Skin of body (tissue), 1 donor: ENCODE measurements at regions not wholly inside any gene's neighbourhood (a gene's known extent, or its start where the extent isn't known, plus 50 kb on each side); places are given as distances from the start of the nearest gene placed in this dataset.
"Not testable (repeated sequence)": the region's sequence is repeated elsewhere in the genome, so short reads cannot be mapped to it uniquely, and the experiment has no call there.

Experiments used
- DNase-seq: peaks from one replicate; lab custom pipeline; 2025; lab: John Stamatoyannopoulos, UW

DNA sequence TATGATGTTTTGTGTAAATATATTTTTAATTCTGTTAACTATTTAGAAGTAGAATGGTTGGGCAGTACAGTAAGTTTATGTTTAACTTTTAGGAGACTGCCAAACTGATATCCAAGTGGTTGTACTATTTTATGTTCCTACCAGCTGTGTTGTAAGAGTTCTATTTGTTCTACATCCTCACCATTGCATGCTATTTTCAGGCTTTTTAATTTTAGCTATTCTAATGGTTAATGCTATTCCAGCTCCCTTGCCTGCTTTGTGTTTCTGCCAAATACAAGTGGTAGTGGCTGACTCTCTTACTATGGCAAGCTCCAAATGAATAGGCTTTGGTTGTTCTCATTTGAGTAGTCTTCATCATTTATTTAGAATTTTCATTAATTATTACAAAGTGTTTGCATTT lies 476.4 kb downstream of the KIF4B start:
- no peak for DNase-seq

DNA sequence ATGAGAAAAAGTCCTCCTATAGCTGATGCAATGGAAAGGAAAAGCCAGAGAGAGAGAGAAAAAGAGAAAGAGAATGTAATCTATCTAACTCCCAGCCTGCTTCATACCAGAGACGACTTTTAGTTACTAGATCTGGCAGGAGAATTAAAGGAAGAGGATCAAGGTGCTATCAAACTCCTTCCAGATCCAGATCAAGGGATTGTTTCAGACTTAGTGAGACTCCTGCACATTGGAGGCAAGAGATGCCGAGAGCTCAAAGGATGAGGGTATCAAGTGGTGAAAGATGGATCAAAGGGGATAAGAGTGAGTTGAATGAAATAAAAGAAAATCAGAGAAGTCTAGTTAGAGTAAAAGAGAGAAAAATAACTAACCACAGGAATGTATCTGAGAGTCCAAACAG lies 478.6 kb downstream of the KIF4B start:
- no peak for DNase-seq

DNA sequence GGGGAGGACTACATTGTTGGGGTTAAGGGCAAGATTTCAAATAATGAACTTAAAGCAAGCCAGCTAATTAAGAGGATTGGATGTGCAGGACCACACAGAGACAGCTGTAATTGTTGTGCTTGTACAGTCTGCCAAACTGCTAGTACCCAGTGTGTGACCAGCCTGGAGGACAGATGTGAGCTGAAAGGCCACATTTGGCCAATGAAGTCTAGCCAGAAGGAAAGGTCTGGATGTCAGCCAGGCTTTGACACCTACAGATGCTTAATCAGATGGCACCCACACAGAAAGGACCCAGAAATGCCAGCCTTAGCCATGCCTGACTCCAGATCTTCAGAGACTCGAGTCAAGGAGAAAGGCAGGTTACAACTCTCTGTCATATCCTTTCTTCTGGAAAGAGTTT lies 491.1 kb downstream of the KIF4B start:
- DNase-seq: no peak

DNA sequence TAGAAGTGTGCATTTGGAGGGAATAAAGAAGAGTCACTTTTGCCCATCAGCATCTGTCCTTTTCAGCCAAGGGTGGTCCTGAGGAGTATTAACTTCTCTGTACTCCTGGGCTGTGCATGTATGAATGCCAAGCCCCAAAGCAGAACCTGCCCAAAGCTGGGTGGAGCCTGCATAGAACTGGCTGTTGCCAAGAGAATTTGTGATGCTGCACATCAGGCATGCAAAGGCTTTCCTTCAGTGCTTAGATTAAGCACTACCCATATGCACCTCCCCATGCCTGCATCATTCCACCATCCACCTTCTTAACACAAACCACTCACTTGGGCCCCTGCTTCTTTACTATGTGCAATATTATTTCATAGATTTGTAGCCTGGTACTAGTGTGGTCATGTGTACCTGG lies 493.8 kb downstream of the KIF4B start:
- no peak for DNase-seq

DNA sequence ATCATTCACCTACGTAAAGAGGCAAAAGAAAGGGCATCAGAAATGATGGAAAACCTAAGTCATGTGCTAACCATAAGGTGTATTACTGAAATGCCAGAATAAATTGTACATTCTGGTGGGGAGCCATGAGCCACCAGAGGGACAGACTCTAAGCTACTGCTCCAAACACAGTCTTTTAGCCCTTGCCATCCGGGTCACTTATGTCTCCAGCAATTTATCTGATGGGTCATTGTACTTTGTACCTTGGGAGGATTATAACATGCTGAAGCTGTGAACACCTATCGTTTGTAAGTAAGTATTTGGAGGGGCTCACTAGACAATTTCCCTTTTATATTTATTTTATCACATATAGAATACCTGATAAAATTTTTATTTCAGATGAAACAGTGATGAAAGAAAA lies 495.1 kb downstream of the KIF4B start:
- no peak for DNase-seq

DNA sequence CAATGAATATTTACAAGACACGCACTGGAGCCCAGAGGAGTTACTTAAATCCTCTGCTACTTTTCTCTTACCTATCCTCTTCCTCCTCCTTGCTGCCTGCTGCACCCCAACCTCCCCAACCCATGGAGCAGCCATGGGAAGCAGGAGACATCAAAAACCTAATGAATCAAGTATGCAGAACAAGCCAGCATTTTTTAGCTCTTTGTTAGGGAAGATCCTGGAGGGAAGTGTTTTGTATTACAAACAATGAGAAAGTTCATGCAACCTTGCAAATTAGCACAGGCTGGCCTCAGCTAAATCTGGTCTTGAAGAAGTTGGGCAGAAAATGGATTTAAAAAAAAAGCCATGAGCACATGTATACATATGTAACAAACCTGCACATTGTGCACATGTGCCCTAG lies 498.8 kb downstream of the KIF4B start:
- no peak for DNase-seq

DNA sequence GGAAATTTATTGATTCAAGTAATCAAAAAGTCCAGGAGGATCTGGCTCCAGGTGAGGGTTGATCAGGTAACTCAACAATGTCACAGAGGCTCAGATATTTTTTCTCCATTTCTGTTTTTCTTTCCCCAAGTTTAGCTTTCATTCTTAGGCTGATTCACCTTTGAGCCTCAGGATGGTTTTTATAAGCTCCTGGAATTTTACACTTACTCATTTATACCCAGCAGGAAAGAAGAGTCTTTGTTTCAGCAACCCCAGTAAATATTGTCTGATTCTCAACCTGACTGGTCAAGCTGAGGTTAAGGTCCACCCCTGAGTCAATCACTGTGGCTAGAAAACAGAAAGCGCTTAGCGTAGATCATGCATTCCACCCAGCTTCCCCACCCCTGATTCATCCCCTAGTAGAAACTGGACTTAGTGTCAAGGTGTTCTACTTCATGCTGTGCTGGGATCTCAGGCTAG lies 500.6 kb downstream of the KIF4B start:
- DNase-seq: no peak

DNA sequence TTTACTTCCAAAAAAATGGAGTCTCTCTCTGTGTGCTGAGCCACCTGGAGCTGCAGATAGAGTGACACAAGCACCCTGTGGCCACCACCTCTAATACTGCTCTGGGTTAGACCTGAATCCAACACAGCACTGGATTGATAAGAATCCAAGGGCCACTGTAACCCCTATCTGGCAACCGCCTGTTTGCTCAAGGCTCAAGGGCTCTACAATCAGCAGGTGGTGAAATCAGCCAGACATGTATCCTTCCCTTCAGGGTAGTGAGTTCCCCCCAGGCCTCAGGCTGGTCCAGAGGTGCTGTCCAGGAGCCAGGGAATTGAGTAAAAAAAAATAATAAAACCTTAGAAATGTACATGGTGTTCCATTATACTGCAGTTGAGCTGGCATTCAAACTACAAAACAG lies 509.0 kb downstream of the KIF4B start:
- DNase-seq: no peak

DNA sequence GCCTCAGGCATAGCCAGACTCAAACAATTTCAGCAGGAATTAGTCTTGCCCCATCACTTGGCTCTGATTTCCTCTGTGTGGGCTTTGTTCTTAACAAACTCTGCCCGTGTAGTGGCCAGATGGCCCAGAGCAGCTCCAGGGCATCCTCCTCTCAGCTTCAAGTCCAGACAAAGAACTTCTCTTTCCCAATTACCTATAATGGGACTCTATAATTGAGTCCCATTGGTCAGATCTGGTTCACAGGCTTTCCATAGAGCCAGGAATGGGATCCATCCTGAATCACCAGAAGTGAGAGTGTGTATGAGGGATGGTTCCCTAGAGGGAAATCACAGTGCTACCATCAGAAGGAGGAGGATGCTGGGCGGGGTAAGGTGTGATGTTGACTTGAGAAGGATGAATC lies 515.8 kb downstream of the KIF4B start:
- no peak for DNase-seq

DNA sequence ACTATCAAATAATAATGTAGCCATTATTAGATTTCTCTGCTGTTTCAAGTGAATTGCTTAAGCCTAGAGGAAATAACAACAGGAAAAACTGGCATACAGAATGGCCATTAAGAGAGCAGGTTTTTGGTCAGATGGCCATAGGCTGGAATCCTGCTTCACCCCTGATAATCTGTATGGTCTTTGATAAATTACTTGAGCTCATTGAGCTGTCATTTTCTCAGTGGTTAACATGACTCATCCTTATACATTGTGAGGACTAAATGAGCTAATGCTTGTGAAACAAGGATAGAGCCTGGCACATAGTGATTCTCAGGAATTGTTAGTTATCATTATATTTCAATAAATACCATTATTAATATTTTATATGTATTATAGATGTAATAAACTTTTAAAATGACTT lies 516.5 kb downstream of the KIF4B start:
- no peak for DNase-seq

DNA sequence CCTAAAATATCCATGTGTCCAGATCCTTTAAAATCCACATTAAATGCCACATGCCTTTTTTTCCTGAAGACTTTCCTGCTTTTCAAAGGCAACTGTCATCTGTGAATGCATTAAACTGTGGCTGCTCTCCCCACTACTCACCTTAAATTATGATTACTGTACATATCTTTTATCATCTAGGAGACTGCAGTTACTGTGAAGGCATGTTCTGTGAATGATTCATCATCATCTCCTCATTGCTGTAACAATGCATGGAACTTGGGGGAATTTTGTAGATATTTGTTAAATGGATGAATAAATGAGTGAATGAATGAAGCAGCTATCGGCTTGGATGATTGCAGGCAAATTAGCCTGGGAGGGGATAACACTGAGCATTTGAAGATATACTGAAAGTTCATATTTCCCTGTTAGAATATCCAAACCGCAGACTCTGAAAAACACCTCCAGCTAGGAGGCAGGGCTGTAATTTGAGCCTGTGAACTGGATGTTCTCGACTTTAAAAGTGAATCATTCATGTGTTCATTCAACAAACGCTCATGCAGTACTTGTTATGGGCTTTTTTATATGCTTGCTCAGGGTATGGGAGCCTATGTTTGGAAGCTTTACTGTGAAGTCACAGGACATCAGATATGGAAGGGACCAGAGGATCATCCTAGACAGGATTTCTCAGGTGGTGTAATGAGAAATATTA lies 519.2 kb downstream of the KIF4B start:
- DNase-seq: no peak

DNA sequence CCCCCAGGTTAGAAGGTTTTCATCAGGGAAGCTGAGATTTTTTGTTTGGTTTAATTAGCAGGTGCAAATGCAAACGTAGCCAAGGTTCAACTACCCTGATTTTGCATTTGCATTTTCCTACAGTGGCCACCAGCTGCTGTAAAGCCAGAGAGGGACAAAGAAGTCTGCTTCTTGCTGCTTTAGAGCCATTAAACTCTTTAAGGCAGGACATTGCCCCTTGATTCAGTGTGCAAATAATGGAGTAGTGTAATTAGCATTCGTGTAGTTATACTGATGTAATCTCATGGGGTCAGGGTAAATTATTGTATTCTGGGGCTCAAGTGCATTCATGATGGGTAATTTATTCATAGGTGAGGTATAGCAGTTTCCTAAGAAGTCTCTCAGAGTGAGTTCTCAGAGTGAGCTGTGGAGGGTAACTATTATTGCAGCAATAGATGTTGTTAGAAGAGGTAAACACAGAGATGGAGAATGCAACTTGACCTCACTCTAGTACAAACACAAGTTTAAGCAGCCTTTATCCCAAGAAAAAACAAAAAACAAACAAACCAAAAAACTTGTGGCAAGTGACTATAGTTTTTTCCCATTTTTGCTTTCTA lies 526.5 kb downstream of the KIF4B start:
- no peak for DNase-seq

DNA sequence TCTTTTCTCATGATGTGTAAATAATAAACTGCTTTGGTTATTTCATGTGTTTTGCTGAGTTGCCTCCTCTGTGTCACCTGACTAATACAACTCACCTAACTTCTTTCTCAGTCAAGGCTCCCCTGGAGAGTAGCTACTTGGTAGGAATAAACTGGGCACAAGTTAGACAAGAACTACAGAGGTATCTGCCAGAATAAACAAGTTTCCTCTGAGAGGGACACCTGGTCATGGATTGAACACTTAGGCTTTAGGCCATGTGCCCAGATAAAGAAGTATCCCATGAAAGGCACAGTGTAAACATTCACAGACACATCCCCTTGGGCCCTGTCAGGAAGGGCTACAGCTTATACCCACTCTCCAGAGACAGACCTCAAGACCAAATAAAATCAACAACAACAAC lies 532.5 kb downstream of the KIF4B start:
- no peak for DNase-seq

DNA sequence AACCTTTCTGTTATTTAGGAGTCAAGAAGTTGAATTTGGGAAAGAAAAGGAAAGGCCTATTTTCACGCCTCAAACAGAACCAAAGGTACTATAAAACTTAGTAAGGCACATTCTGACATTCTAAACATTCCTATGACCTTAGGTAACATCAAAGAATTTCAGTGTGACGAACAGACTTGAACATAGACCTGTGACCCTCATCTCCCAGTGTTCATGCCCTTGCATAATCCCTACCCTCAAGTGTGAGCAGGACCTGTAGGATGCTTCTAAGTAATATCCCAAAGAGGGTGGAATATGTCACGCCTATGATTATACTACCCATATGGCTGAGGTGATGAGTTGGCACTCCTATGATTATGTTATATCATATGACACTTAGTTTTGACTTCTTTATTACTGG lies 540.9 kb downstream of the KIF4B start:
- no peak for DNase-seq

DNA sequence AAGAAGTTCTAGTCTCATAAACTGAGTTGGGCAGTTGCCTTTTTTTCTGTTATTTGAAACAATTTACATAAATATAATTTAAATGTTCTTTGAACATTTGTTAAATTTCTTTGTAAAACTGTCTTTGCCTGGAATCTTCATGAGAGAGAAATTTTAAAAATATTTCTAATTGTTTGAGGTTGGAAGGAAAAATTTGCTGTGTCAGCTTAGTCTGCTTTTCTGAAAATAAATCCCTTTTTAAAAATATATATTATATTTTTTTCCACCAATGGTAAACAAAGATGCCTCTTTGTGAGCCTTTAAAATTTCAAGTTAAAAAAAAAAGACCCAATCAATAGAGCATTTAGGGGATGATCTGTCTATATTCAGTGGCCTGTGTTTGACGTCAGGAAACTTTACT lies 542.7 kb downstream of the KIF4B start:
- no peak for DNase-seq

DNA sequence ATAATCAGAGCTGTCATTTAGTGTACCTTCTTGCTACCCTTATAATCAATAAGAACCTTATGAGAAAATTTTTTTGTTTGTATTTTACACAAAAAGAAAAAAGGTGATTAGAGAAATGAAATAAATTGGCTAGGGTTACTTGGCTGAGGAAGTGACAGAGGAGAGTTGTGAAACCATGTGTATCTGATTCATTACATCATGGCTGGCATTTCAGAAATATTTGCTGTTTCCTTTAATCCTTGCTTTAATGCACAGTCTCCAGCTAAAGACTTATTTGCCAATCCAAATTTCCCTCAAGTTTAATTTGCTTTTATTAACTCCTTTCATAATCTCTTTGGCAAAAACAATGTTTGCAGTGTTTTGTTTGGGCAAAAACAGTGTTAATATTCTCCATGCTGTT lies 543.1 kb downstream of the KIF4B start:
- DNase-seq: no peak

DNA sequence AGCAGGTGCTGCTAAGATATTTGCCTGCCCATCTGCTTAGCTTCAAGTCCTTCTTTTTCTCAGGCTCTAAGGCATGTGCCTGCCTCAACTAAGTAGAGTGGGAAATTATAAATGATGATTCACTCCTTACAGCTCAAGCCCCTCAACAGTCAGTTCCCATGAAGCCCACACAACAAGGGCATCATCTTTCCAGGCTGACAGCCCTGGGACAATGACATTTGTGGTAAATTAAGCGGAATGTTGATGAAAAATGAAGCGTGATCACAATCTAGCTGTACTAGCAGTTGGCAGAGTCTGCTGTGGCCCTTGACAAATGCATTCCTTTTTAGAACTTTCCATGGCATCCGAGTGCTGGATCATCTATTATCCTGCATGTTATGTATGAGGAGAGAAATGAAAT lies 548.6 kb downstream of the KIF4B start:
- DNase-seq: no peak

DNA sequence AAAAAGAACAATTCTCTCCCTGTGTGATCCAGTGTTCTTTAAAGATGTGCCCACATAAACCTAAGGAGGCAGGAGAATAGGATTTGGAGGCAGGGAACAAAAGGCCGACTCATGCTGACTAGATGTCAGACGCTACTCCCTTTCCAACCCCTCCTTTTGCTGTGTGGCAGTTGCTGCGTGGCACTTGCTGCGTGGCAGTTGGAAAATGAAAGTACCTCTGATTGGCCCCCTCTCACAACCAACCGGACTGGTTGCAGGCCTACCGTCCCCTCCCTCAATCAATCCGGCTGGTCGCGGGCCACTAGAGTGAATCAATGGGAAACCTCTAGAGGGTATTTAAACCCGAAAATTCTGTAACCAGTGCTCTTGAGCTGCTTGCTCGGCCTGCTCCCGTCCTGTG lies 551.0 kb downstream of the KIF4B start:
- DNase-seq: no peak

DNA sequence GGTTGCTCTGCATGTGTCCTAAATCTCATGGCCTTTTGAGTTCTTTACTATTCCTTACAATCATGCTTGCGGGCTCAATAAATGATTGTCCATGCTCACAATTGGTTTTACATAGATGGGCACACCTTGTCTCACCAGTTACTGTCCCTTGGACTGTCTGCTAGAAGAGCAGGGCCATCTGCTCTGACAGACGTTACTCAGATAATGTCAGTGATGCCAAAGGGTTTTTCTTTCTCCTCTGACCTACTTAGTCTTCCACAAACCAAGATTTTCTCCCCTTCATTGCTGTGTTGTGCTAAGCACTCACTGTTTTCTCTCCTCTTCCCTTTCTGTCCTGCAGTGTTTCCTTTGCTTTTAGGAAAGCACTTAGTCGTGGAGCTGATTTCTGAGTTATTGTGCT lies 562.3 kb downstream of the KIF4B start:
- no peak for DNase-seq

DNA sequence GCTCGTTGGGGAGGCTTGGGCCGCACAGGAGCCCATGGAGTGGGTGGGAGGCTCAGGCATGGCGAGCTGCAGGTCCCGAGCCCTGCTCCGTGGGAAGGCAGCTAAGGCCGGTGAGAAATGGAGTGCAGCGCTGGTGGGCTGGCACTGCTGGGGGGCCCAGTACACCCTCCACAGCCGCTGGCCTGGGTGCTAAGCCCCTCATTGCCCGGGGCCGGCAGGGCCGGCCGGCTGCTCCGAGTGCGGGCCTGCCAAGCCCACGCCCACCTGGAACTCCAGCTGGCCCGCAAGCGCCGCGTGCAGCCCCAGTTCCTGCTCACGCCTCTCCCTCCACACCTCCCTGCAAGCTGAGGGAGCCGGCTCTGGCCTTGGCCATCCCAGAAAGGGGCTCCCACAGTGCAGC lies 573.3 kb downstream of the KIF4B start:
- DNase-seq: not testable (repeated sequence)

DNA sequence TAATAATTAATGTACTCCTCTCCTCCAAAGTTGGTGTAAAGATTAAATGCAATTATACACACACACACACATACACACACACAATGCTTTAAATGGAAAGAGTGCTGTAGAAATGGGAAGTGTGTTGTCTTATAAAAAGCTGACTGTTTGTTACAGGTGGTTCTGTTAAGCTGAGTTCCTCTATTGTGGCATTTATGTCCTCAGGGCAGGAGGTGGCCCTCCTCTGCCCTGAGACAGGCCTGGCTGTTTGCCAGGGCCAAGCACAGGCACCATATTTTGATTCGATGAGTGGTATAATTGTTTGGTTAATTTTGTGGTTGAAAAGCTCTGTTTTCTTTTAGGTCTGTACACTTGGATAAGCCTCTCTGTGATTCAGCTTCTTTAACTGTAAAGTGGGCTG lies 573.9 kb downstream of the KIF4B start:
- no peak for DNase-seq

DNA sequence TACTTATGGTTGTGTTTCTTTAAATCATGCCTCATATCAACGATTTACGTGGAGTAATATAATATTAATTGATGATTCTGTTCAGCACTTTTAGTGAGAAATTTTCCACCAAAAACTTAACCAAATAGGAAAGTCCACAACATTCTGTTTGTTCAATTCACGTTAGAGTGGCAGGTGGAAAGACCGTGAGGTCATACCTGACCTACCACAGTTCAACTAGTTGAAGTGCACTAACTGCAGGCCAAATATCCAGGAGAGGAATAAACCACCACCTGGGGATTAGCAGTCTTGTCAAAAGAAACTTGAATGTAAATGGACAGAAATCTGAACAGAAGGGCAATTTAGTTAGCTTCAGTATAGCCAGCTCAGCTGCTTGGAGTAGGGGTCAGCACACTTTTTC lies 577.7 kb downstream of the KIF4B start:
- no peak for DNase-seq

DNA sequence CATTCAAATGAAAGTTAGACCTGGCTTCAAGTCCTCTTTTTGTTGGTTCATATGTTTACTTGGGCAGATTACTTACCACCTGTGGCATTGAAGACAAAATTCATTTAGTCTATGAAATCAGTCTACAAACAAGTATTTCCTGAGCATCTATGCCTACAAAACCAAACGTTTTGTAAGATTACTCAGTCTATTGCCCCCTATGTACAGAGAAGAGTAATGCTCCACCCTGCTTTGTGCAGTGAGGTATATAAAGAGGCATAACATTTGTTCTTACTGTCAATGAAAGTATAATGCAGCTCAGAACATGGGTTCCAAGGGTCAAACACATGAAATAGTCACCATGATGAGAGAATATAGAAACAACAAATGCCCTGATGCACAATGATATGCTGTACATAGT lies 580.7 kb downstream of the KIF4B start:
- DNase-seq: no peak

DNA sequence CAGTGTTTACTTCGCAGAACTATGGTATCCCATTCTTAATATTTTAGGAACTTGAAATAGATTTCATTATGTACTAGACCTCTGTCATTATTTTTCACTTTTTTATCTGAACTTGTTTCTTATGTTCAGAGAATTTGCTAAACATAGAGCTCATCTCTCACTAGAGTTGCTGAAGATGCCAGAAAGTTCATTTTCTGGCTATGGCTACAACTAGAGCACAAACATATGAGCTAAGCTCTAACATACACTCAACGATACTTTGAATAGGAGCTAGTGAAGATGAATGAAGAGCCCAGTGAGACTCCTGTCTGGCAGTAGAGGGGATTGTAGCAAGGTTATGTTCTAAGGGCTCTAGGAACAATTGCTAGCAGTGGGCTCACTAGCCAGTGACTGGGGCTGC lies 582.2 kb downstream of the KIF4B start:
- DNase-seq: no peak
